Activated CD8-positive, alpha-beta T cell treated with anti-CD3 and anti-CD28 coated beads for 36 hours (primary cell): ENCODE measurements at regions not wholly inside any gene's neighbourhood (a gene's known extent, or its start where the extent isn't known, plus 50 kb on each side); places are given as distances from the start of the nearest gene placed in this dataset.

Source experiments
- ATAC-seq: fragments of 200-7000 bp; cut with Tn5 transposase; one replicate; pipeline ENCODE4 v1.10.0; 2021; ENCODE audit warnings: mild to moderate bottlenecking, moderate library complexity
- CTCF ChIA-PET: fragments of 350-600 bp; sonication (Branson Sonifier 250); formaldehyde crosslinking; loops from one replicate; lab custom pipeline; 2021; ENCODE audit warnings: antibody characterized with exemption; lab: Charles Lee
- POLR2A ChIA-PET: fragments of 350-600 bp; sonication (Branson Sonifier 250); formaldehyde crosslinking; loops from one replicate; lab custom pipeline; 2021; ENCODE audit warnings: antibody characterized with exemption; lab: Charles Lee
- DNase-seq: peaks from one replicate; pipeline ENCODE4 v3.0.0-alpha.2; 2020
- H3K27ac Mint-ChIP-seq: one replicate; pipeline ENCODE4 v1.8.0; 2021; ENCODE audit warnings: mild to moderate bottlenecking, mixed read lengths
- H3K27me3 Mint-ChIP-seq: one replicate; pipeline ENCODE4 v1.8.0; 2021; ENCODE audit warnings: mixed read lengths
- H3K36me3 Mint-ChIP-seq: one replicate; pipeline ENCODE4 v1.8.0; 2021; ENCODE audit warnings: low read depth, mixed read lengths
- H3K4me1 Mint-ChIP-seq: one replicate; pipeline ENCODE4 v1.8.0; 2021; ENCODE audit warnings: low read depth, mixed read lengths
- H3K4me3 Mint-ChIP-seq: one replicate; pipeline ENCODE4 v1.8.0; 2021; ENCODE audit warnings: mild to moderate bottlenecking, moderate library complexity, mixed read lengths
- H3K9me3 Mint-ChIP-seq: one replicate; pipeline ENCODE4 v1.8.0; 2021; ENCODE audit warnings: mixed read lengths
- CTCF ChIP-seq: fragments of 200-600 bp; IDR thresholded peaks from one replicate; pipeline ENCODE4 v1.8.0; 2022; ENCODE audit warnings: antibody characterized with exemption, mild to moderate bottlenecking
- intact Hi-C: fragments of 100-400 bp; cut with micrococcal nuclease; formaldehyde crosslinking; loops from one replicate; pipeline ENCODE4 v1.10.0; 2022

GRCh38 chr15:62745621-62746225 is 296.8 kb upstream of the TPM1 start:
- DNase-seq (no peak), ATAC-seq (no peak)
- TF ChIP-seq CTCF = no peak
- no peak overlapping the region for H3K4me3 Mint-ChIP-seq
- no peaks in the 10 kb centered on the region for H3K27me3 Mint-ChIP-seq
- no peak overlapping the region for H3K27ac Mint-ChIP-seq
- peaks cover 8% of the 10 kb centered on the region for H3K4me1 Mint-ChIP-seq
- CTCF ChIA-PET = interaction anchor here (0.9 kb wide), 1 partner anchor 18 kb away, joined by 3 read pairs; no protein-coding TSS in a partner anchor
- POLR2A ChIA-PET = no interaction called here
- intact Hi-C loops = no loop called here
- H3K36me3 Mint-ChIP-seq = no peaks in the 10 kb centered on the region
- H3K9me3 Mint-ChIP-seq = no peaks in the 10 kb centered on the region

GRCh38 chr15:62748196-62748595 is 294.4 kb upstream of the TPM1 start:
- CTCF ChIA-PET = interaction anchor here (1.3 to 1.5 kb wide), 2 partner anchors 9 to 196 kb away, joined by 3 to 7 read pairs; no protein-coding TSS in a partner anchor
- no peak overlapping the region for H3K27ac Mint-ChIP-seq
- intact Hi-C loops = no loop called here
- H3K4me1 Mint-ChIP-seq = no peaks in the 10 kb centered on the region
- DNase-seq (no peak), ATAC-seq (no peak)
- POLR2A ChIA-PET = interaction anchor here (1.2 kb wide), 1 partner anchor 9 kb away, joined by 5 read pairs; no protein-coding TSS in a partner anchor
- no peak for TF ChIP-seq CTCF
- no peaks in the 10 kb centered on the region for H3K9me3 Mint-ChIP-seq
- H3K27me3 Mint-ChIP-seq = no peaks in the 10 kb centered on the region
- no peak overlapping the region for H3K4me3 Mint-ChIP-seq
- H3K36me3 Mint-ChIP-seq = no peaks in the 10 kb centered on the region

GRCh38 chr15:62749036-62749815 is 293.3 kb upstream of the TPM1 start:
- Mint-ChIP-seq H3K36me3 (no peaks in the 10 kb centered on the region), H3K4me3 (no peak overlapping the region), H3K4me1 (no peaks in the 10 kb centered on the region), H3K27me3 (no peaks in the 10 kb centered on the region), H3K9me3 (no peaks in the 10 kb centered on the region), H3K27ac (no peak overlapping the region)
- TF ChIP-seq CTCF = no peak
- ChIA-PET POLR2A (no interaction called here), CTCF (interaction anchor here (0.6 kb wide), 1 partner anchor 9 kb away, joined by 3 read pairs; no protein-coding TSS in a partner anchor)
- DNase-seq (no peak), ATAC-seq (no peak)
- intact Hi-C loops = no loop called here

GRCh38 chr15:62750471-62750870 is 292.1 kb upstream of the TPM1 start:
- ATAC-seq = no peak
- intact Hi-C loops = no loop called here
- no peak overlapping the region for H3K4me3 Mint-ChIP-seq

More at GRCh38 chr15:62750471-62750870, 292.1 kb upstream of the TPM1 start:
- H3K4me1 Mint-ChIP-seq = no peaks in the 10 kb centered on the region
- H3K9me3 Mint-ChIP-seq = no peaks in the 10 kb centered on the region
- no peak for DNase-seq
- H3K27me3 Mint-ChIP-seq = no peaks in the 10 kb centered on the region
- ChIA-PET POLR2A (no interaction called here), CTCF (interaction anchor here (1.7 kb wide), 1 partner anchor 8 kb away, joined by 8 read pairs; no protein-coding TSS in a partner anchor)
- no peak overlapping the region for H3K27ac Mint-ChIP-seq
- no peak for TF ChIP-seq CTCF
- H3K36me3 Mint-ChIP-seq = no peaks in the 10 kb centered on the region
